Erythroblast (primary cell): ENCODE measurements at regions not wholly inside any gene's neighbourhood (a gene's known extent, or its start where the extent isn't known, plus 50 kb on each side); places are given as distances from the start of the nearest gene placed in this dataset.

ENCODE experiments used
- DNase-seq, 2 experiments: peaks; one replicate each; lab custom pipeline; 2025; lab: John Stamatoyannopoulos, UW
- GATA1 ChIP-seq: IDR thresholded peaks from 2 replicates; pipeline ENCODE4 v1.6.1; 2011; ENCODE audit warnings: low read depth, mild to moderate bottlenecking, control low read depth, low read length, moderate library complexity
- POLR2A ChIP-seq: IDR thresholded peaks from 2 replicates; pipeline ENCODE4 v1.6.1; 2011; ENCODE audit warnings: mild to moderate bottlenecking, low read length

DNA sequence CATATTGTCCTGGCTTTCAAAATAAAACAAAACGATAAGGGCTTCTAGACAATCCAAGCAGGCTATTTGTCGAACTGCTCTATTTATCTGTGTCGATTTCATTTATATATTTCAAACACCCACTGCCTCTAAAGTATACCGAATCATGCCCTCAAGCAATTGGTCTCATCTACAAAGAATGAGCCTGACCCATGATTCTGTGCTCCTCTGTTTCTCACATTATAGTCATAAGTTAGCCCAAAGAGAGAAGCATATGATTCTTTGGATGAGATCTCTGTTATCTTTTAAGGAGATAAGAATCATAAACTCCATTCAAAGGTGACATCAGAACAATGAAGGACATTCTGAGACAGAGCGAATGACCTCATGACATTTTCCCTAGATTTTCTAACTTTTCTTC lies 191.1 kb downstream of the MAP2K6 start:
- no peak for TF ChIP-seq POLR2A
- no peak for TF ChIP-seq GATA1
- no peak for DNase-seq

GRCh38 chr17:69606142-69606800 lies 191.8 kb downstream of the MAP2K6 start:
- no peak for DNase-seq
- TF ChIP-seq GATA1 (no peak), POLR2A (no peak)

DNA sequence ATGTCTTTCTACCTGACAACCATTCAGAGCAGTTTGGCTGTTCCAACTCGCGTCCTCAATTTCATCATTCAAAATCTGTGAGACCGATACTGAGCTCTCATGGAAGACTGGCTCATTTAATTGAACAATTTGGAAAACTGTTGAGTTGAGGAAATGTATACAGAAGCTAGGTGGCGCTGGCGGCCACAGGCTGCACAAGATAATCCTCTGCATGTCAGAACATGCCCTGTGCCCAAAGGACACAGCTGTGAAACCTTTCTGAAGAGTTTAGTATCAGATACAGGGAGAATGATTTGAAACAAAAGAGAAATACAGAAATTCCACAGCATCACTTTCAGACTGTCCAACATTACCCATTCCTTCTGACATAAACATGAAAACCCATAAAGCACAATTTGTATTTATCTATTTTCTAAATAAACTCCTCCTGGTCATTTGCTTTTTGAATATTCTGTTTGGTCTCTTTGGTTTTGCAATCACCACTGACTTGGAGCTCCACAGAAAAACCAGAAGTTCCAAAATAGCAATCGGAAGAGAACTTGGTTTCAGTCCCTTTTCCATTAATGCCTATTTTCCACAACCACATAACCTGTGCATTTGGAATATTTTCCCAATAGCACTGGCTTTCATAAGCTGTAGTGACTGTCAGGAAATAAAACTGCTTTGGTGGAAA lies 192.8 kb downstream of the MAP2K6 start:
- peak; percentile 62 to 80 for DNase-seq

GRCh38 chr17:69608141-69608540 lies 193.6 kb downstream of the MAP2K6 start:
- no peak for DNase-seq
- TF ChIP-seq POLR2A (no peak), GATA1 (no peak)

More for the DNA sequence above, 192.8 kb downstream of the MAP2K6 start:
- no peak for TF ChIP-seq GATA1
- no peak for TF ChIP-seq POLR2A

GRCh38 chr17:69608808-69609472 lies 194.4 kb downstream of the MAP2K6 start:
- no peak for TF ChIP-seq POLR2A
- no peak for TF ChIP-seq GATA1
- no peak for DNase-seq

DNA sequence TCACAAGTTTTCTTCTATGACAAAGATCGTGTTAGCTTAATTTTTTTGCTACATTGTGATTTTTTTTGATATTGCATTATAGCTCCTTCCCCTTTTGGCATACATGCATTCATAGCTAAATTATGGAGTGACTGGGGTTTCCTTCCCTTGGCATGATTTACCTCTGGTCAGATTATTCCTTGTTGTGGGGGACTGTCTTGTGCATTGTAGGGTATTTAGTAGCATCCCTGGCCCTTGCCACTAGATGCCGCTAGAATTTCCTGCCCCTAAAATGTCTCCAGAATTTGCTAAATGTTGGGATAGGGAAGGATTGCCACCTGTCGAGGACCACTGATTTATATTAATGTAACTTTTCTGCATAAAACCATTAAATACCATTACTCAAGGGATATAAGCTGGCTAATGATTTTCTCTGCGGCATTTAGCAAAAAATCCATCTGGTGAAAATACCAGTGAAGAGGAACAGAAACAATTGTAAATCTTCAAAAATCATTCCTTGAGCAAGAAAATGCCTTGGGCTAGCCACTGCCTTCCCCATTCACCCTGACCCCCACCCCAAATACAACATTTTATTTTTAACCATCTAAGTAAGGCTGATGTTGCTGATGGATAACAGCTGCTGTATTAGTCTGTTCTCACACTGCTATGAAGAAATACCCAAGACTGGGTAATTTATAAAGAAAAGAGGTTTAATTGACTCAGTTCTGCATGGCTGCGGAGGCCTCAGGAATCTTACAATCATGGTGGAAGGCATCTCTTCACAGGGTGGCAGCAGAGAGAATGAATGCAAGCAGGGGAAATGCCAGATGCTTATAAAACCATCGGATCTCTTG lies 195.2 kb downstream of the MAP2K6 start:
- no peak for TF ChIP-seq GATA1
- no peak for TF ChIP-seq POLR2A
- peak in 1 of 2 experiments; percentile 12 for DNase-seq

DNA sequence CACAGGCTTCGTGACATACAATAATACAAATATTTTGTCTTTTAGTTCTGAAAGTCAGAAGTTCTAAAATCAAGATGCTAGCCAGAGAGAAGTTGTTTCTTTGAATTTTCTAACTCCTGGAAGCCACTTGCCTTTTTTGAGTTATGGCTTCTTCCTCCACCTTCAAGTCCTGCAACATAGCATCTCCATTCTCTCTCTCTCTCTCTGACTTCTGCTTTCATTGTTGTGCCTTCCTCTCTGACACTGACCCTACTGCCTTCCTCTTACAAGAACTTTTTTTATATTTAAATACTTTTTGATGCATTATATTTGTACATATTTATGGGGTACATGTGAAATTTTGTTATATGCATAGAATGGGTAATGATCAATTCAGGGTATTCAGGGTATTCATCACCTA lies 205.9 kb downstream of the MAP2K6 start:
- no peak for DNase-seq
- no peak for TF ChIP-seq POLR2A
- no peak for TF ChIP-seq GATA1

- DNase-seq: no peak
- TF ChIP-seq GATA1: no peak
- TF ChIP-seq POLR2A: no peak
Measured at GRCh38 chr17:69625474-69625873, 211.0 kb downstream of the MAP2K6 start.

GRCh38 chr17:69630056-69630635 lies 215.6 kb downstream of the MAP2K6 start:
- TF ChIP-seq GATA1 (no peak), POLR2A (no peak)
- DNase-seq: no peak

- DNase-seq: no peak
- TF ChIP-seq GATA1: no peak
- no peak for TF ChIP-seq POLR2A
Measured at GRCh38 chr17:69634844-69635243, 220.3 kb downstream of the MAP2K6 start.

- no peak for DNase-seq
- TF ChIP-seq POLR2A (no peak), GATA1 (no peak)
Measured at GRCh38 chr17:69637446-69638156, 223.1 kb downstream of the MAP2K6 start.

DNA sequence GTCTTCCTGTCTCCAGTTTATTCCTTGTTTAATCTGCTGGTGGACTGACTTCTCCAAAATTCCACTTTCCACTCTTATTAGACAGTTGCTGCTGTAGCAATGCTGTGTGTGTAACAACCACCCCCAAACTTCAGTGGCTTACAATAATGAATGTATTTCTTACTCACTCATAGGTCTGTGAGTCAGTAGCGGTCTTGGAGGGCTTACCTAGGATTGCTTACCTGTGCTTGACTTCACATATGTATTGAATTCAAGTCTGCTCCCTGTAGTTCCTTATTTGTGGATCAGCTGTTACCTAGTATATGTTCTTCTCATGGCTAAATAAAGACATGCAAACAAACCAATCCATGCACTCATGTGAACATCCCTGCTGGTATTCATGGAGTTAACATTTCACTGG lies 224.6 kb downstream of the MAP2K6 start:
- no peak for TF ChIP-seq GATA1
- no peak for TF ChIP-seq POLR2A

More for the DNA sequence above, 224.6 kb downstream of the MAP2K6 start:
- no peak for DNase-seq
